ENCODE measurements at regions not wholly inside any gene's neighbourhood (a gene's known extent, or its start where the extent isn't known, plus 50 kb on each side); places are given as distances from the start of the nearest gene placed in this dataset.
"Not testable (repeated sequence)": the region's sequence is repeated elsewhere in the genome, so short reads cannot be mapped to it uniquely, and the experiment has no call there.

- DNase-seq (ENCODE audit: low read depth in 3 of 3) = no peak
Observed at GRCh38 chr3:117003501-117003900, 293.9 kb downstream of the TUSC7 start.

GRCh38 chr3:117005274-117005673 lies 295.7 kb downstream of the TUSC7 start:
- no peak for DNase-seq (ENCODE audit: low read depth in 3 of 3)

GRCh38 chr3:117005911-117006522 lies 296.4 kb downstream of the TUSC7 start:
- no peak for DNase-seq (ENCODE audit: low read depth in 3 of 3)

- no peak for DNase-seq (ENCODE audit: low read depth in 3 of 3)
Observed at GRCh38 chr3:117010318-117010717, 300.7 kb downstream of the TUSC7 start.

GRCh38 chr3:117011687-117012250 lies 302.2 kb downstream of the TUSC7 start:
- DNase-seq (ENCODE audit: low read depth in 3 of 3) = no peak

GRCh38 chr3:117016378-117016777 lies 306.8 kb downstream of the TUSC7 start:
- no peak for DNase-seq (ENCODE audit: low read depth in 3 of 3)

GRCh38 chr3:117017135-117017894 lies 307.7 kb downstream of the TUSC7 start:
- no peak for DNase-seq (ENCODE audit: low read depth in 3 of 3)

- DNase-seq (ENCODE audit: low read depth in 3 of 3) = no peak
Observed at GRCh38 chr3:117018655-117019054, 309.1 kb downstream of the TUSC7 start.

- peak in 1 of 3 experiments; percentile 5 for DNase-seq (ENCODE audit: low read depth in 3 of 3)
Observed at GRCh38 chr3:117019082-117019713, 309.6 kb downstream of the TUSC7 start.

- no peak for DNase-seq (ENCODE audit: low read depth in 3 of 3)
Observed at GRCh38 chr3:117026401-117026800, 316.8 kb downstream of the TUSC7 start.

GRCh38 chr3:117035745-117036144 lies 326.2 kb downstream of the TUSC7 start:
- no peak for DNase-seq (ENCODE audit: low read depth in 3 of 3)

GRCh38 chr3:117036259-117036799 lies 326.8 kb downstream of the TUSC7 start:
- DNase-seq (ENCODE audit: low read depth in 3 of 3) = no peak

- DNase-seq (ENCODE audit: low read depth in 3 of 3) = no peak
Observed at GRCh38 chr3:117045143-117045542, 335.6 kb downstream of the TUSC7 start.

GRCh38 chr3:117047951-117048705 lies 338.5 kb downstream of the TUSC7 start:
- DNase-seq (ENCODE audit: low read depth in 3 of 3) = no peak

GRCh38 chr3:117052395-117052794 lies 342.8 kb downstream of the TUSC7 start:
- DNase-seq (ENCODE audit: low read depth in 3 of 3) = no peak

- no peak for DNase-seq (ENCODE audit: low read depth in 3 of 3)
Observed at GRCh38 chr3:117054556-117054955, 345.0 kb downstream of the TUSC7 start.

GRCh38 chr3:117056946-117057345 lies 347.4 kb downstream of the TUSC7 start:
- not testable (repeated sequence) for DNase-seq (ENCODE audit: low read depth in 3 of 3)

- DNase-seq (ENCODE audit: low read depth in 3 of 3) = no peak
Observed at GRCh38 chr3:117059067-117059955, 349.7 kb downstream of the TUSC7 start.

- DNase-seq (ENCODE audit: low read depth in 3 of 3) = no peak
Observed at GRCh38 chr3:117059956-117060270, 350.3 kb downstream of the TUSC7 start.

- no peak for DNase-seq (ENCODE audit: low read depth in 3 of 3)
Observed at GRCh38 chr3:117063930-117064329, 354.4 kb downstream of the TUSC7 start.

GRCh38 chr3:117068301-117068700 lies 358.7 kb downstream of the TUSC7 start:
- DNase-seq (ENCODE audit: low read depth in 3 of 3) = no peak
